ENCODE measurements at regions not wholly inside any gene's neighbourhood (a gene's known extent, or its start where the extent isn't known, plus 50 kb on each side); places are given as distances from the start of the nearest gene placed in this dataset.

- no peak for DNase-seq
Observed at GRCh38 chr15:46576646-46577395, 942.0 kb downstream of the SQOR start.

GRCh38 chr15:46577767-46578166 lies 942.9 kb downstream of the SQOR start:
- DNase-seq: no peak

GRCh38 chr15:46580487-46580886 lies 945.7 kb downstream of the SQOR start:
- DNase-seq: no peak

- no peak for DNase-seq
Observed at GRCh38 chr15:46580924-46581323, 946.1 kb downstream of the SQOR start.

GRCh38 chr15:46589088-46589487 lies 954.3 kb downstream of the SQOR start:
- no peak for DNase-seq

GRCh38 chr15:46591462-46591861 lies 956.6 kb downstream of the SQOR start:
- DNase-seq: no peak

- DNase-seq: no peak
Observed at GRCh38 chr15:46595016-46595415, 960.2 kb downstream of the SQOR start.

- DNase-seq: no peak
Observed at GRCh38 chr15:46607077-46607476, 972.2 kb downstream of the SQOR start.

- no peak for DNase-seq
Observed at GRCh38 chr15:46616033-46616432, 981.2 kb downstream of the SQOR start.

GRCh38 chr15:46617507-46617906 lies 982.7 kb downstream of the SQOR start:
- DNase-seq: no peak

- no peak for DNase-seq
Observed at GRCh38 chr15:46618984-46619383, 984.2 kb downstream of the SQOR start.

GRCh38 chr15:46620392-46621013 lies 985.7 kb downstream of the SQOR start:
- no peak for DNase-seq

- DNase-seq: no peak
Observed at GRCh38 chr15:46622851-46623250, 988.0 kb downstream of the SQOR start.

- DNase-seq: no peak
Observed at GRCh38 chr15:46636206-46636605, 1001.4 kb downstream of the SQOR start.

GRCh38 chr15:46644501-46645481 lies 1010.0 kb downstream of the SQOR start:
- peak; percentile 15 for DNase-seq

GRCh38 chr15:46646490-46646889 lies 1011.7 kb downstream of the SQOR start:
- no peak for DNase-seq

- no peak for DNase-seq
Observed at GRCh38 chr15:46647046-46647445, 1012.2 kb downstream of the SQOR start.

- DNase-seq: no peak
Observed at GRCh38 chr15:46652266-46652665, 1017.4 kb downstream of the SQOR start.

- DNase-seq: no peak
Observed at GRCh38 chr15:46654993-46655392, 1020.2 kb downstream of the SQOR start.

- no peak for DNase-seq
Observed at GRCh38 chr15:46660096-46660842, 1025.4 kb downstream of the SQOR start.

- no peak for DNase-seq
Observed at GRCh38 chr15:46670258-46670657, 1035.4 kb downstream of the SQOR start.

GRCh38 chr15:46671336-46671735 lies 1036.5 kb downstream of the SQOR start:
- DNase-seq: no peak

- no peak for DNase-seq
Observed at GRCh38 chr15:46672041-46672440, 1037.2 kb downstream of the SQOR start.
